ENCODE measurements at regions not wholly inside any gene's neighbourhood (a gene's known extent, or its start where the extent isn't known, plus 50 kb on each side); places are given as distances from the start of the nearest gene placed in this dataset.
"Not testable (repeated sequence)": the region's sequence is repeated elsewhere in the genome, so short reads cannot be mapped to it uniquely, and the experiment has no call there.

- DNase-seq = no peak
Measured at GRCh38 chr1:101371259-101371658, 134.4 kb downstream of the S1PR1 start.

- no peak for DNase-seq
Measured at GRCh38 chr1:101373570-101373969, 136.8 kb downstream of the S1PR1 start.

DNA sequence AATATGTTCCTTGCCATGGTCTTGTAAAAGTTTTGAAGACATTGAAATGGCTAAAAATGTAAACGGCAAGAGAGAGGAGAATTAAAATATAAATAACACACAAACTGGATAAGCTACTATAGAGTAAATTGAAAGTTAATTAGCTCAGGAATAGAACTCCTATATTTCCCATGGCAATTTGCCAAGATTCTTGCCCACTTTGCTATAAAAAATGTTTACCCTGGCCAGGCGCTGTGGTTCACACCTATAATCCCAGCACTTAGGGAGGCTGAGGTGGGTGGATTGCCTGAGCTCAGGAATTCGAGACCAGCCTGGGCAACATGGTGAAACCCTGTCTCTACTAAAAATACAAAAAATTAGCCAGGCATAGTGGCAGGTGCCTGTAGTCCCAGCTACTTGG is 138.6 kb downstream of the S1PR1 start:
- not testable (repeated sequence) for DNase-seq

GRCh38 chr1:101376121-101377083 is 139.6 kb downstream of the S1PR1 start:
- no peak for DNase-seq

DNA sequence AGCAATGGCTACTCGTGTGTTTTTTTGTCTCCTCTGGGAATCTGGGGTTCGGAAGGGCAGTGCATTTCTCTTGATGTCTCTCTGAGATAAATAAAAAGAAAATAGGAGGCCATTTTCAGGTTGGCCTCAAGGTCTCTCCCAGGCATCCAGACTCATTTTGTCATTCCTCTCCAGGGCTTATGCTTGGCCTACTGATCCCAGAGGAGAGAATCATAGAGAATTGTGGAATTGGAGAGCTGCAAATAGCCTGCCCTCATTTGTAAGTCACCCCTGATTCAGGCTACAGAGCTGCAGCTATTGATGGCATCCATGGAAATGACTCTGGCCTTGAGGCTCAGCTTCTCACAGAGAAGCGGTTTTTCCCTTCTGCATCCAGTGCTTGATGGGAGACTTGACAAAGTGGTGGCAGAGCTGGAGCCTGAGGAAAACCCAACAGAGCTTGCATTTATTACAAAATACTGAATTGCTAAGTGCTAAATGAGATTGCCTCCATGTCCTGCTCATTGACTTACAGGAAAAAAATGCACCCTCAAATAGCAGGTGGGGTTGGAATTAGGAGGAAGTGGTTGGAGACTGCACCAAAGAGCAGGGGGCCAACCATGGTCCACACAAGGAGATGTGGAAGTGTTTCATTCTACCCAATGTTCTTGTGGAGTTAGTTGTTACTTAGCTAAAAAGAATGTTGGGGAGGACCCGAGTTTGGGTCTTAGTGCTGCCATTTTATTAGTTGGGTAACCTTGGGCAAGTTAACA is 140.4 kb downstream of the S1PR1 start:
- no peak for DNase-seq

DNA sequence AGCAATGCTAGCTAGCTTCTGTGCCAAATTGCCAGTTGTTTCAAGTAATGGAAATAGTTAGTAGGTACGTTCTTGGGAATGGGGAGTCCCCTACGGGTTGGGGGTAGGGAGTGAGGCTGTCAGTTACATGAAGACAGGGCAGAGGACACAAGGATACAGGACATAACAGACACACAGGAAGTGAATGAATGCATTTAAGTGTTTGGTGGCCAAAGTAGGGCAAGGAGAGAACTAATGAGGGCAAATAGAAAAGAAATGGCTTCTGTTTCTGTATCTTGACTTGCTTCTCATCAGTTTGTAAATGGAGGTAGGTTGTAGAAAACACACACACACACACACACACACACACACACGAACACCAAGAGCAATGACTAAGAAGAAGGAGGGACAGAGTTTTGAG is 142.2 kb downstream of the S1PR1 start:
- no peak for DNase-seq

- DNase-seq = no peak
Measured at GRCh38 chr1:101379950-101380349, 143.1 kb downstream of the S1PR1 start.

DNA sequence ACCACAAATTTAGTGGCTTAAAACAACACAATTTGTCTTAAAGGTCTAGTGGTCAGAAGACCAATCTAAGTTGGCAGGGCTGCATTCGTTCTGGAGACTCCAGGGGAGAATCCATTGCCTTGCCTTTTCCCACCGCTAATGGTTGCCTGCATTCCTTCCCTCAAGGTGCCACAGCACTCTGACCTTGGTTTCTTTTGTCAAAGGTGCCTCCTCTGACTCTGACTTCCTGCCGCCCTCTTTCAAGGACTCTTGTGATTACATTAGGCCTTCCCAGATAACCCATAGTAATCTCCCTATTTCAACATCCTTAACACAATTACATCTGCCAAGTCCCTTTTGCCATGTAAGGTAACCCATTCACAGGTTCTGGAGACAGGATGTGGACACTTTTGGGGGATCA is 145.3 kb downstream of the S1PR1 start:
- no peak for DNase-seq

DNA sequence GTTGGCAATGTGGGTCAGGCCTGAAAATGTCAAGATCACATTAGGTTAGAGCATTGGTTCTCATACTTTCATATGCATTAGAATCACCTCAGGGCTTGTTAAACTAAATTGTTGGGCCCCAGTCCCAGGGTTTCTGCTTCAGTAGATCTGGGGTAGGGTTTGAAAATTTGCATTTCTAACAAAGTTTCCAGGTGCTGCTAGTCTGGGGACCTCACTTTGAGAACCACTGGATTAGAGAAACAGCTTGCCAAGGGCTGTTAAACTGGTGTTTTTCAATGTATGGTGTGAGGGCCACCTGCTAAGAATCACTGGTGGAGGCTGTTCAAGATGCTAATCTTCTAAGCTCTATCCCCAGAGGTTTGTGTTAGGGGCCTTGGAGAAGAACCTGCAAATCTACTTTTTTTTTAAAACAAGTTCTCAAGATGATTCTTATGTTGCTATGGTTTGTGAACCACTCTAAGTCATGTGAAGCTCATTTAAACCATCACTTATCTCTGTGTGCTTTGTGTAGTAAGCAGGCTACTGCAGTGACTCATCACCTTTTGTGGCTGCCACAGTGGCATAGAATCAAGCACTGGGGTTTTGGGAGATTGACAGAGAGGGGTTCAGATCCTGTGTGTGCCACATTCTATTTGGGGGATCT is 152.2 kb downstream of the S1PR1 start:
- no peak for DNase-seq

GRCh38 chr1:101389547-101389929 is 152.7 kb downstream of the S1PR1 start:
- no peak for DNase-seq

GRCh38 chr1:101392552-101392951 is 155.7 kb downstream of the S1PR1 start:
- no peak for DNase-seq

GRCh38 chr1:101394041-101394440 is 157.2 kb downstream of the S1PR1 start:
- DNase-seq = no peak

DNA sequence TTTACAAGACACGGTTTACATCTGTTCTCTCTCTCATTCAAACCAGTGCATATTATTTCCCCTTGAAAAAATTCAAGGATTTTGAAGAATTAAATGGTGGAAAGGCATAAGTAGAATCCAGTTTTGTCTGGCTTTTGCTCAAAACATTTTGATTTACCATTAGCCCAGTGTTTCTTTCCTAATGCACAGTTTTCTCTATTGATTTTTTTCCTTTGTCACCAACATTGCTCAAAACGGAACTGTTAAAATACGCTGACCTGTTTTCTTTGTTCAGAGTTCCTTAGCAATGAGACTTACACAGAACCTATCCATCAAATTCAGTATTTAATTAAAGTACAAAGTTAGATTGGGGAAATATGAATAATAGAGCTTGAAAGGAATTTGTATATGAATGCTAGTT is 162.4 kb downstream of the S1PR1 start:
- DNase-seq = no peak

DNA sequence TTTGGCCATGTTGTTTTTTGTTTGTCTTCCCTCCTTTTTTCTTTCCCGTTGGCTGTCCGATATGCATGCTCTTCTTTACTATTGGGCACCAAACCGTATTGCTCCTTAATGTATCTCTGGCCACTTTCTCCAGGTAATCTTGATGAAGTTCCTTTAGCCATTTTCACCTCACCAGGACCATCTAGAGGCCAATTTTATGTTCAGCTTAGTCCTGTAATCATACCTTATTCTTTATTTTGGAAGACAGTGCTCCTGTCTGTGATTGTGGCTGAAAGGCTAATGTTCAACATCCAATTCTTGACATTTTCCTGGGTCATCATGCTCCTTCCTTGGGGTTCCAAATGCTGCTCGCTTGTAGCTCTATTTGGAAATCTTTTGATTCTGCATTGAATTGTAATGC is 169.5 kb downstream of the S1PR1 start:
- no peak for DNase-seq

- no peak for DNase-seq
Measured at GRCh38 chr1:101406681-101407080, 169.9 kb downstream of the S1PR1 start.

- DNase-seq = no peak
Measured at GRCh38 chr1:101407505-101408211, 170.8 kb downstream of the S1PR1 start.

DNA sequence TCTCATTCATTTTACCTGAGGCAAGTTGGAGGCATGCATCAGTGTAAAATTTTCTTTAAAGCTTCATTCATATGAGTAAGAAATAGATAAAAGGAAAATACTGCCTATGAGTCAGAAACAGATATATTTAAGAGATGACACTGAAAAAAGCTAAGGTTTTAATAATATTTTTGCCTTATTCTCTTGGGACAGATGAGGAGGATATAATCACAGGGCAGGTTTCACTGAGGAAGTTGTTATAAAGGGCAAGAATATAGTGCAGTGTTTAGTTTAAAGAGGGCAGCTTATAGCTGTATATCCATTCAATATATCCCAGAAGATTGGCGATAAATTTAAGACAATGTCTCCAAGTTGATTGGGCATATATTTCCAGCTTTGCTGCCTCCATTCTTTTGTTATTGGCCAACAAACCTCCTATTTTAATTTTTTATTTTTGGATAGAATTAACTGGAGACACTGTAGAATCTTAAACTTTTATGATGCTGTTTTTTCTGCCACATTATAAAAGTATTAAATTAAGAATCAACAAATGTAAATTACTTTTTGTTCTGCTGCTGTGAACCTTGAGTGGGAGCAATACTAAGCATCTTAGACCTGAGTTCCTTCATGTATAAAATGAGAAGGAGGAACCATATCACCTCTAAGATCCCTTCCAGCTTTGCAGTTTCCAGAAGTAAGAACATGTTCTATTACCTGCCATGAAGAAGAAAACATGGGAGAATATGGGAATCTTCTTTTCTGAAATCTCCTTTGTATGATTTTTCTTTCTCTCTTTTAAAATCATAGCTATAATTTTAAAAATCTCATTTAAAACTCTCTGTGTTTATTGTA is 171.6 kb downstream of the S1PR1 start:
- no peak for DNase-seq

DNA sequence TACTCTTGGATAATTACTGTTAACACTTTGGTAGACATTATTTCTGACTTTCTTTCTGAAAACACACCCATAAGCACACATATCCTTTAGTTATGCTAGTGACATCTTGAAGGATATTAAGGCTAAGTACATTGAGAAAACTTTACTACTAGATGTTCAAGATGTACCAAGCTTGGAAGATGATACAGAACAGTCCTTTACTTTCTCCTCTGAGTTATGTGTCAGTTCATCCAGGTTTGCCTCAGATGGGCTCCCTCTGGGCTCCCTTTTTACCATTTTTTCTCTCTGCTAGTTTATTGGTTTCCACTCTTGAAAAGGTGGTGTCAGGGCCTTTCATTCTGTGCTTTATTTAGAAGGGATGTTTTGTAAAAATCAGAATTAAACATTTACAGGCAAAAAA is 172.3 kb downstream of the S1PR1 start:
- DNase-seq = no peak

DNA sequence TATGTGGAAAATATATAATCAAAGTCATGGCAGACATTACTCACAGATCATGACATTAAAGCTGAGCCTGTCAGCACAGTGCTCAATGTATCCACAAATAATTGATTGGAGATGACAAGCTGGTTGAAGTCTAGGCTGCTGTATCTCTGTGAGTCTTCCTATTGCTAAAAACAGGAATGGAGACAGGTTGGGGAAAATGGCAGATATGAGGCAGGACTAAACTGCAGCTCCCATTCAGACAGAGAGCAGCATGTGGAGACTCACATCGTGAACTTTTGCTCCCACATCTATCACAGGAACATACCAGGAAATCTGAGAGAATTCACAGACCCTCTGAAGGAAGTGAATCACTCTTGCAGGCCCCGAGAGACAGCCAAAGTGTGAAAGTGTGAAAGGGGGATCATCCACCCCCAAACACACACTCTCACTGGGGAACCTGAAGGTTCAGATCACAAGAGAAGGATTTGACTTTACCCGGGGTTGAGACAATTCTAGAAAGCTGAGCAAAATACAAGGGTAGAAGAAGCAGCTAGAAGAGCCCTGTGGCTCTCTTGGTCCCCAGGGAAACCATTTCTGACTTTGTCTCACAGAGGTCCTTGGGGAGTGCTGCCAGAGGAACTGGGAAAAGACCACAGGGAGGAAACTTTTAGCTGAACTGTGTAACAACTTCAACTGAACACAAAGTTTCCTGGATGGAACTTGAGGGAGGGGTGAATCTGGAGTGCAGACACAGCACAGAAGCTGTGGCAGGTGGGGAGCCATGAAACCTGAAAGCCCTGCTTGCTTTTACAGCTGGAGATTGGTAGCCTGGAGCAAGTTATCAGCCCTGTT is 173.4 kb downstream of the S1PR1 start:
- DNase-seq = no peak

DNA sequence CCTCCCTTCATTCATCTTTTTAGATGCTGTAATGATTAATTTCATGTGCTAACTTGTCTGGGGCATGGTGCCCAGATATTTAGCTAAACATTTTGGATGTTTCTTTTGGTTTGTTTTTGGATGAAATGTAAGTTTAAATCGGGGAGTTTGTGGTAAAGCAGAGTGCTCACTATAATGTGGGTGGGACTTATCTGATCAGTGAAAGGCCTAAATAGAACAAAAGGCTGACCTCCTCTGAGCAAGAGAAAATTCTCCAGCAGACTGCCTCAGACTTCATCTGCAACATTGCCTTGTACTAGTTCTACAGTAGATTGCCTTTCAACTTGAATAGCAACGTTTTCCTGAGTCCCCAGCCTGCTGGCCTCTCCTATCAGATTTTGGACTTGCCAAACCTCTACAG is 183.6 kb downstream of the S1PR1 start:
- no peak for DNase-seq

DNA sequence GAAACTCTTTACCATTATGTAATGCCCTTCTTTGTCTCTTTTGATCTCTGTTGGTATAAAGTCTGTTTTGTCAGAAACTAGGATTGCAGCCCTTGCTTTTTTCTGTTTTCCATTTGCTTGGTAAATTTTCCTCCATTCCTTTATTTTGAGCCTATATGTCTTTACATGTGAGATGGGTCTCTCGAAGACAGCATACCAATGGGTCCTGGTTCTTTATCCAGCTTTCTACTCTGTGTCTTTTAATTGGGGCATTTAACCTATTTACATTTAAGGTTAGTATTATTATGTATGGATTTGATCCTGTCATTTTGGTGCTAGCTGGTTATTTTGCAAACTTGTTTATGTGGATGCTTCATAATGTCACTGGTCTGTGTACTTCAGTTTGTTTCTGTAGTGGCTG is 191.3 kb downstream of the S1PR1 start:
- not testable (repeated sequence) for DNase-seq
